Lower lobe of right lung (tissue), 2 donors: ENCODE measurements at regions not wholly inside any gene's neighbourhood (a gene's known extent, or its start where the extent isn't known, plus 50 kb on each side); places are given as distances from the start of the nearest gene placed in this dataset.
"Not testable (repeated sequence)": the region's sequence is repeated elsewhere in the genome, so short reads cannot be mapped to it uniquely, and the experiment has no call there.

ENCODE experiments used
- ATAC-seq, 2 donors: fragments of 200-7000 bp; cut with Tn5 transposase; one replicate each; pipeline ENCODE4 v1.9.1; 2020 to 2022; ENCODE audit warnings: mild to moderate bottlenecking in 2 of 2, moderate library complexity in 2 of 2
- DNase-seq: peaks from one replicate; pipeline ENCODE4 v3.0.0-alpha.2; 2020
- H3K27ac ChIP-seq: fragments of 200-600 bp; one replicate; pipeline ENCODE4 v1.8.0; 2022
- H3K27me3 ChIP-seq: fragments of 200-600 bp; one replicate; pipeline ENCODE4 v1.8.0; 2022; ENCODE audit warnings: low read depth
- H3K36me3 ChIP-seq: fragments of 200-600 bp; one replicate; pipeline ENCODE4 v1.8.0; 2022; ENCODE audit warnings: mild to moderate bottlenecking
- H3K4me1 ChIP-seq: fragments of 200-600 bp; one replicate; pipeline ENCODE4 v1.8.0; 2022
- H3K4me3 ChIP-seq: fragments of 200-600 bp; one replicate; pipeline ENCODE4 v1.8.0; 2022; ENCODE audit warnings: mild to moderate bottlenecking
- H3K9me3 ChIP-seq: fragments of 200-600 bp; one replicate; pipeline ENCODE4 v1.8.0; 2022
- CTCF ChIP-seq: fragments of 200-600 bp; IDR thresholded peaks from one replicate; pipeline ENCODE4 v1.8.0; 2022; ENCODE audit warnings: antibody characterized with exemption, mild to moderate bottlenecking
- intact Hi-C: fragments of 100-400 bp; cut with DNase I; formaldehyde crosslinking; loops from one replicate; pipeline ENCODE4 v1.11.0; 2022
- donor health status: DM: no; HTN: yes; CAD: no; lungs with severe emphysema.

GRCh38 chr5:128711216-128711615 is 173.2 kb upstream of the FBN2 start:
- H3K4me1 ChIP-seq: no peaks in the 10 kb centered on the region
- no peaks in the 10 kb centered on the region for H3K36me3 ChIP-seq
- ATAC-seq (no peak), DNase-seq (no peak)
- H3K27me3 ChIP-seq: no peaks in the 10 kb centered on the region
- no peaks in the 10 kb centered on the region for H3K9me3 ChIP-seq
- intact Hi-C loops: no loop called here
- TF ChIP-seq CTCF: no peak
- no peak overlapping the region for H3K27ac ChIP-seq
- H3K4me3 ChIP-seq: no peak overlapping the region

GRCh38 chr5:128714551-128714950 is 176.5 kb upstream of the FBN2 start:
- Histone ChIP-seq H3K9me3 (no peaks in the 10 kb centered on the region), H3K27me3 (no peaks in the 10 kb centered on the region), H3K4me3 (no peak overlapping the region), H3K4me1 (no peaks in the 10 kb centered on the region), H3K36me3 (no peaks in the 10 kb centered on the region), H3K27ac (no peak overlapping the region)
- no peak for TF ChIP-seq CTCF
- ATAC-seq: no peak
- no peak for DNase-seq
- intact Hi-C loops: no loop called here

- ATAC-seq: no peak
- H3K36me3 ChIP-seq: no peaks in the 10 kb centered on the region
- no peak for DNase-seq
- TF ChIP-seq CTCF: no peak
- H3K4me3 ChIP-seq: no peak overlapping the region
- no peaks in the 10 kb centered on the region for H3K9me3 ChIP-seq
- no peaks in the 10 kb centered on the region for H3K27me3 ChIP-seq
- intact Hi-C loops: no loop called here
- H3K4me1 ChIP-seq: no peaks in the 10 kb centered on the region
- H3K27ac ChIP-seq: no peak overlapping the region
Observed at GRCh38 chr5:128722551-128722950, 184.5 kb upstream of the FBN2 start.

- H3K4me1 ChIP-seq, H3K4me3 ChIP-seq, H3K9me3 ChIP-seq: not testable (repeated sequence)
Observed at GRCh38 chr5:128730021-128730420, 192.0 kb upstream of the FBN2 start.

GRCh38 chr5:128735656-128736055 is 197.6 kb upstream of the FBN2 start:
- H3K36me3 ChIP-seq, ATAC-seq, DNase-seq, H3K27ac ChIP-seq, H3K9me3 ChIP-seq, H3K4me1 ChIP-seq, H3K4me3 ChIP-seq, H3K27me3 ChIP-seq, intact Hi-C loops: not testable (repeated sequence)

More at GRCh38 chr5:128730021-128730420, 192.0 kb upstream of the FBN2 start:
- DNase-seq, H3K27me3 ChIP-seq, H3K36me3 ChIP-seq, H3K27ac ChIP-seq, intact Hi-C loops, ATAC-seq: not testable (repeated sequence)

GRCh38 chr5:128736553-128736952 is 198.5 kb upstream of the FBN2 start:
- Histone ChIP-seq H3K27me3 (no peaks in the 10 kb centered on the region), H3K9me3 (no peaks in the 10 kb centered on the region), H3K4me3 (no peak overlapping the region), H3K4me1 (no peaks in the 10 kb centered on the region), H3K27ac (no peak overlapping the region), H3K36me3 (no peaks in the 10 kb centered on the region)
- TF ChIP-seq CTCF: no peak
- ATAC-seq (no peak), DNase-seq (no peak)
- intact Hi-C loops: no loop called here
